Chondrocyte (in vitro differentiated cells): ENCODE measurements at regions not wholly inside any gene's neighbourhood (a gene's known extent, or its start where the extent isn't known, plus 50 kb on each side); places are given as distances from the start of the nearest gene placed in this dataset.

Experiments
- DNase-seq: peaks from one replicate; pipeline ENCODE4 v3.0.0; 2021; ENCODE audit warnings: mixed read lengths, low spot score
- H3K27ac Mint-ChIP-seq: one replicate; pipeline ENCODE4 v1.8.0; 2021; ENCODE audit warnings: mild to moderate bottlenecking, moderate library complexity, mixed read lengths; ENCODE audit not compliant: unreplicated experiment
- H3K27me3 Mint-ChIP-seq: 2 replicates; pipeline ENCODE4 v1.8.0; 2021; ENCODE audit warnings: low read depth, mixed read lengths
- H3K36me3 Mint-ChIP-seq: 2 replicates; pipeline ENCODE4 v1.8.0; 2021; ENCODE audit warnings: low read depth, mixed read lengths
- H3K4me1 Mint-ChIP-seq: 2 replicates; pipeline ENCODE4 v1.8.0; 2021; ENCODE audit warnings: low read depth, mild to moderate bottlenecking, mixed read lengths
- H3K4me3 Mint-ChIP-seq: one replicate; pipeline ENCODE4 v1.8.0; 2021; ENCODE audit warnings: mild to moderate bottlenecking, moderate library complexity, mixed read lengths; ENCODE audit not compliant: unreplicated experiment
- H3K9me3 Mint-ChIP-seq: 2 replicates; pipeline ENCODE4 v1.8.0; 2021; ENCODE audit warnings: low read depth, mixed read lengths
- TF ChIP-seq, protein P1 (sequence below): fragments of 200-600 bp; sonication (generic); IDR thresholded peaks from 2 replicates; pipeline ENCODE4 v1.5.0; 2021; ENCODE audit warnings: antibody characterized with exemption, mild to moderate bottlenecking, moderate library complexity

DNA sequence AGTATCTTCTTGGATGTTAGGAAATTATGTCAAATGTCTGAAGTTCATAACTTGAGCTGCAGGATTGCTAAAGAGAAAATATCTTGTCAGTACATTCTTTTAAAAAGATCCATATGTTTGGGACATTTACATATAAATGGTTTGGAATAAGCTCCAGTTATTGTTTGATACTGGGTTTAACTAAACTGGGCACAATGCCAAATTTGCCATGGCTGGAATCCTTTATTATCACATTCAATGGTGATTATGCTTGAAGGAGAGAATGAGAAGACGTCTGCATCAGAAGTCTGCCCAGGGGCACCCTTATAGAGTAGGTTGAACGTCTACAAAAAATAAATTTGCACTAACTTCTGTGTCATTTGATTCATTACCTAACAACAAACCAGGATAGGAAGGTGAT, 652.5 kb downstream of the AMY1C start:
- Mint-ChIP-seq H3K4me3 (no peak overlapping the region), H3K27me3 (no peaks in the 10 kb centered on the region), H3K36me3 (no peaks in the 10 kb centered on the region), H3K27ac (no peak overlapping the region), H3K4me1 (no peaks in the 10 kb centered on the region), H3K9me3 (no peaks in the 10 kb centered on the region)
- TF ChIP-seq, protein P1, sequence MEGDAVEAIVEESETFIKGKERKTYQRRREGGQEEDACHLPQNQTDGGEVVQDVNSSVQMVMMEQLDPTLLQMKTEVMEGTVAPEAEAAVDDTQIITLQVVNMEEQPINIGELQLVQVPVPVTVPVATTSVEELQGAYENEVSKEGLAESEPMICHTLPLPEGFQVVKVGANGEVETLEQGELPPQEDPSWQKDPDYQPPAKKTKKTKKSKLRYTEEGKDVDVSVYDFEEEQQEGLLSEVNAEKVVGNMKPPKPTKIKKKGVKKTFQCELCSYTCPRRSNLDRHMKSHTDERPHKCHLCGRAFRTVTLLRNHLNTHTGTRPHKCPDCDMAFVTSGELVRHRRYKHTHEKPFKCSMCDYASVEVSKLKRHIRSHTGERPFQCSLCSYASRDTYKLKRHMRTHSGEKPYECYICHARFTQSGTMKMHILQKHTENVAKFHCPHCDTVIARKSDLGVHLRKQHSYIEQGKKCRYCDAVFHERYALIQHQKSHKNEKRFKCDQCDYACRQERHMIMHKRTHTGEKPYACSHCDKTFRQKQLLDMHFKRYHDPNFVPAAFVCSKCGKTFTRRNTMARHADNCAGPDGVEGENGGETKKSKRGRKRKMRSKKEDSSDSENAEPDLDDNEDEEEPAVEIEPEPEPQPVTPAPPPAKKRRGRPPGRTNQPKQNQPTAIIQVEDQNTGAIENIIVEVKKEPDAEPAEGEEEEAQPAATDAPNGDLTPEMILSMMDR = no peak
- DNase-seq = no peak

DNA sequence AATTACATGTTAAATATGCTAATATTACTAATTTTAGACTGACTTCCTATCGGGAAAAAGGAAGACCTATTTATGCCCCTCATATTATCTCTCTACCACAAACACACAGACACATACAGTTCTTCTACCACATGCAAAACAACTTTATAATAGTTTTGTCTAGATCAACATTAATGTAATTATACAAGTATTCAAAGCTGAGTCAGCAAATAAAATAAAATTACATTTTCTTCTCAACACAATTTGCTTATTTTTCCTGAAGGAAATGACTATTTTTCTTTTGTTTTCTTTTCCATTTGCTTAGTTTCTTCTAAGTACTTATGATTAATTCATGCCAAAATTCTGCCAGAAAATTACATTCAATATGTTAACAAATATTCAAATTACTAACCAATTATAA, 654.2 kb downstream of the AMY1C start:
- no peaks in the 10 kb centered on the region for H3K9me3 Mint-ChIP-seq

DNA sequence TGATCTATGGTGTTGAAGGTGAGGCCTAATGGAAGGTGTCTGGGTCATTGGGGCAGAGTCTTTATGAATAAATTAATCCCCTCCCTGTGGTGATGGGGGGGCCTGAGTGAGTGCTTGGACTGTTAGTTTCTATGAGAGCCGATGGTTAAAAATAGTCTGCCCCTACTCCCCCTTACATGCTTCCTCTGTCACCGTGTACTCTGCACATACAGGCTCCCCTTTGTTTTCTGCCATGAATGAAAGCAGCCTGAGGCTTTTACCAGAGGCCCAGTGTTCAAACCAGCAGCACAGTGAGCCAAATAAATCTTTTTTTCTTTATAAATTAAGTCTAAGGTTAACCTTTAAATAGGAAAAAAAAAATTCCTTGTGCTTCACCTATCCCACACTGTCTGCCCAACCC, 657.0 kb downstream of the AMY1C start:
- no peaks in the 10 kb centered on the region for H3K4me1 Mint-ChIP-seq
- H3K27me3 Mint-ChIP-seq = no peaks in the 10 kb centered on the region
- H3K27ac Mint-ChIP-seq = no peak overlapping the region
- H3K4me3 Mint-ChIP-seq = no peak overlapping the region
- H3K9me3 Mint-ChIP-seq = no peaks in the 10 kb centered on the region
- no peaks in the 10 kb centered on the region for H3K36me3 Mint-ChIP-seq
- TF ChIP-seq, protein P1 = no peak
- DNase-seq = no peak

More for the DNA sequence above, 654.2 kb downstream of the AMY1C start:
- TF ChIP-seq, protein P1 = no peak
- Mint-ChIP-seq H3K4me1 (no peaks in the 10 kb centered on the region), H3K27ac (no peak overlapping the region), H3K4me3 (no peak overlapping the region), H3K27me3 (no peaks in the 10 kb centered on the region), H3K36me3 (no peaks in the 10 kb centered on the region)
- no peak for DNase-seq

DNA sequence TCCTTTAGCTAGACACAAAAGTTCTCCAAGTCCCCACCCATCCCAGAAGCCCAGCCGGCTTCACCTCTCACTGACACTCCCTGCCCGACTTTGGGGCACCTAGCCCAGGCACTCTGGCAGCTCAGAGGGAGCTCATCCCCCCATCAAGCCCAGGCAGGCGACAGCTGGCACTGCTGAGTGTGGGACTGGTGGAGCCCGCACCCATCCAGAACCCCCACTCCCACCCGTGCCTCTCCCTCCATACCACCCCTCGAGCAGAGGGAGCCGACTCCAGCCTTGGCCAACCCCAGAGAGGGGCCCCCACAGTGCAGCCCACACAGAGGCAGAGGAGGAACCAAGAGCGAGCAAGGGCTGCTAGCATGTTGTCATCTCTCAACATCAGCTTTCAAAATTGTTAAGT, 658.6 kb downstream of the AMY1C start:
- no peak overlapping the region for H3K4me3 Mint-ChIP-seq
- H3K4me1 Mint-ChIP-seq = no peaks in the 10 kb centered on the region
- no peak overlapping the region for H3K27ac Mint-ChIP-seq
- TF ChIP-seq, protein P1 = no peak
- DNase-seq = peak; percentile 69
- no peaks in the 10 kb centered on the region for H3K36me3 Mint-ChIP-seq
- H3K27me3 Mint-ChIP-seq = peaks cover 1% of the 10 kb centered on the region
- no peaks in the 10 kb centered on the region for H3K9me3 Mint-ChIP-seq

DNA sequence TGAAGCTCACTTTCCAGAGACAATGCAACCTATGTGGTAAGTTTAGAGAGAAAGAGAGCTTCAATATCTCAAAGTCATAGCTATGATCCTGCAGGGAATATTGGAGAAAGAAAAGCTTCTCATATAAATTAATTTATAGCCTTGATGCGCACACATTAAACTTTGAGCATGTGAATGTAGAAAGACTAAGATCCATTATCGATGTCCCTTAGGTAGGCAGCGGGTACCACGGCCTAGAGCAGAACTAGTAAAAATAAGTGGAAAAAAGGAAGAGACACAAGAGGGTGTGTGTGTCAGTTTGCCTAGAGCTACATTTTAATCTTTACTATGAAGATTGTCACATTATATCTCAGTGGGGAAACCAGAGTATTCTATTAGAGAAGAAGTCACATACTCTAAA, 685.6 kb downstream of the AMY1C start:
- DNase-seq = no peak
- Mint-ChIP-seq H3K9me3 (peaks cover 4% of the 10 kb centered on the region), H3K4me3 (no peak overlapping the region), H3K36me3 (no peaks in the 10 kb centered on the region), H3K27ac (no peak overlapping the region), H3K4me1 (no peaks in the 10 kb centered on the region), H3K27me3 (no peaks in the 10 kb centered on the region)
- TF ChIP-seq, protein P1 = no peak
